Parathyroid adenoma (tissue), 2 donors: ENCODE measurements at regions not wholly inside any gene's neighbourhood (a gene's known extent, or its start where the extent isn't known, plus 50 kb on each side); places are given as distances from the start of the nearest gene placed in this dataset.

ENCODE experiments used
- H2AFZ ChIP-seq: fragments of 300-600 bp; sonication (generic); one replicate; pipeline ENCODE4 v1.7.0; 2017; ENCODE audit warnings: antibody characterized with exemption, mild to moderate bottlenecking
- H3K27ac ChIP-seq: fragments of 300-600 bp; sonication (generic); one replicate; pipeline ENCODE4 v1.7.0; 2017
- H3K27me3 ChIP-seq: fragments of 300-600 bp; sonication (generic); one replicate; pipeline ENCODE4 v1.7.0; 2017; ENCODE audit warnings: low read length; ENCODE audit not compliant: control insufficient read depth, insufficient read depth
- H3K36me3 ChIP-seq: fragments of 300-600 bp; sonication (generic); one replicate; pipeline ENCODE4 v1.7.0; 2017; ENCODE audit warnings: low read length; ENCODE audit not compliant: control insufficient read depth, insufficient read depth
- H3K4me1 ChIP-seq: fragments of 300-600 bp; sonication (generic); one replicate; pipeline ENCODE4 v1.7.0; 2017; ENCODE audit warnings: control low read depth
- H3K4me2 ChIP-seq: fragments of 300-600 bp; sonication (generic); one replicate; pipeline ENCODE4 v1.7.0; 2017; ENCODE audit warnings: low read length
- H3K4me3 ChIP-seq: fragments of 300-600 bp; sonication (generic); one replicate; pipeline ENCODE4 v1.7.0; 2017; ENCODE audit warnings: low read depth, low read length
- H3K79me2 ChIP-seq: fragments of 300-600 bp; sonication (generic); one replicate; pipeline ENCODE4 v1.7.0; 2017; ENCODE audit warnings: control low read depth
- H3K9ac ChIP-seq: fragments of 300-600 bp; sonication (generic); one replicate; pipeline ENCODE4 v1.7.0; 2017; ENCODE audit warnings: mild to moderate bottlenecking
- H3K9me3 ChIP-seq: fragments of 300-600 bp; sonication (generic); one replicate; pipeline ENCODE4 v1.7.0; 2017; ENCODE audit warnings: low read length; ENCODE audit not compliant: control insufficient read depth
- TF ChIP-seq, protein P1 (sequence below): fragments of 300-600 bp; sonication (generic); IDR thresholded peaks from one replicate; pipeline ENCODE4 v1.7.0; 2017; ENCODE audit warnings: antibody characterized with exemption, mild to moderate bottlenecking
- donor health status: primary hyperparathyroidism.

DNA sequence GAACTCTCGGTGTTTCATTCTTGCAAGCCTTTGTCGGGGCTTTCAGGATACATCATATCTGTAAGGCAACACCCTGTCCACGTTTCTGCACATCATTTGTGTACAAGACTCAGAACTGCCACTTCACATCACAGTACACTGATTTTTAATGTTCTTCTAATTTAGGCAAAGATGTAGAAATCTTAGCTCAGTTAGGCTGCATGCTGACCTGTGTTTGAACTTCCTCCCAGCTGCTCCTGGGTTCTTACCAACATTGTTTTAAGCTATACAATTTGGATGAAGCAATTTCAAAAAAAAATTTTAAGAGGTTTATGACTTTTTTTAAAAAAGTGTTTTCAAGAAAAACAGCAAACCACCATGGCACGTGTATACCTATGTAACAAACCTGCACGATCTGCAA lies 1047.9 kb upstream of the SLC10A2 start:
- H3K4me3 ChIP-seq, result no peak overlapping the region
- H3K4me2 ChIP-seq, result no peak overlapping the region
- H3K27me3 ChIP-seq, result no peaks in the 10 kb centered on the region
- no peaks in the 10 kb centered on the region for H3K79me2 ChIP-seq
- H3K4me1 ChIP-seq, result no peaks in the 10 kb centered on the region
- H3K9me3 ChIP-seq, result no peaks in the 10 kb centered on the region
- no peak overlapping the region for H2AFZ ChIP-seq
- TF ChIP-seq, protein P1, sequence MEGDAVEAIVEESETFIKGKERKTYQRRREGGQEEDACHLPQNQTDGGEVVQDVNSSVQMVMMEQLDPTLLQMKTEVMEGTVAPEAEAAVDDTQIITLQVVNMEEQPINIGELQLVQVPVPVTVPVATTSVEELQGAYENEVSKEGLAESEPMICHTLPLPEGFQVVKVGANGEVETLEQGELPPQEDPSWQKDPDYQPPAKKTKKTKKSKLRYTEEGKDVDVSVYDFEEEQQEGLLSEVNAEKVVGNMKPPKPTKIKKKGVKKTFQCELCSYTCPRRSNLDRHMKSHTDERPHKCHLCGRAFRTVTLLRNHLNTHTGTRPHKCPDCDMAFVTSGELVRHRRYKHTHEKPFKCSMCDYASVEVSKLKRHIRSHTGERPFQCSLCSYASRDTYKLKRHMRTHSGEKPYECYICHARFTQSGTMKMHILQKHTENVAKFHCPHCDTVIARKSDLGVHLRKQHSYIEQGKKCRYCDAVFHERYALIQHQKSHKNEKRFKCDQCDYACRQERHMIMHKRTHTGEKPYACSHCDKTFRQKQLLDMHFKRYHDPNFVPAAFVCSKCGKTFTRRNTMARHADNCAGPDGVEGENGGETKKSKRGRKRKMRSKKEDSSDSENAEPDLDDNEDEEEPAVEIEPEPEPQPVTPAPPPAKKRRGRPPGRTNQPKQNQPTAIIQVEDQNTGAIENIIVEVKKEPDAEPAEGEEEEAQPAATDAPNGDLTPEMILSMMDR, result no peak
- no peak overlapping the region for H3K27ac ChIP-seq
- no peak overlapping the region for H3K9ac ChIP-seq
- H3K36me3 ChIP-seq, result no peaks in the 10 kb centered on the region

DNA sequence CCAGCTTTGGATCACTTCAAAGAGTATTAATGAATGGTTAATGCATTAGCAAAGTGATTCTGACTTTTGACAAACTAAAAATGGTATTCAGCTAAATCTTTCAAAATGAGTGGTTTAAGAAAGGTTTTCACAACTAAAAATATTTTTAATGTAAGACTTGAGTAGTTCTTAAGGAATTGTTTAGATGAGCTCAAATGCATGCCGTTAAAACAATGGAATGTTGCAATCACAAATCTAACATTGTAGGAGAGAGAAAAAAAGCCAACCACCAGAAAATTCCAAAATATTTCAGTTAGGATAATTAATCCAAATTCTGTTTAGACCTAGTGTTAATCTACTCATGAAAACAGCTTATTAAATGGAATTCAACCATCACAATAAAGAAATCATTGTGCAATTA lies 1044.8 kb upstream of the SLC10A2 start:
- Histone ChIP-seq H3K4me2 (no peak overlapping the region), H3K27ac (no peak overlapping the region), H3K79me2 (no peaks in the 10 kb centered on the region), H3K27me3 (no peaks in the 10 kb centered on the region), H2AFZ (no peak overlapping the region), H3K36me3 (no peaks in the 10 kb centered on the region), H3K4me3 (no peak overlapping the region), H3K9me3 (no peaks in the 10 kb centered on the region), H3K9ac (no peak overlapping the region), H3K4me1 (no peaks in the 10 kb centered on the region)
- TF ChIP-seq, protein P1, result no peak

DNA sequence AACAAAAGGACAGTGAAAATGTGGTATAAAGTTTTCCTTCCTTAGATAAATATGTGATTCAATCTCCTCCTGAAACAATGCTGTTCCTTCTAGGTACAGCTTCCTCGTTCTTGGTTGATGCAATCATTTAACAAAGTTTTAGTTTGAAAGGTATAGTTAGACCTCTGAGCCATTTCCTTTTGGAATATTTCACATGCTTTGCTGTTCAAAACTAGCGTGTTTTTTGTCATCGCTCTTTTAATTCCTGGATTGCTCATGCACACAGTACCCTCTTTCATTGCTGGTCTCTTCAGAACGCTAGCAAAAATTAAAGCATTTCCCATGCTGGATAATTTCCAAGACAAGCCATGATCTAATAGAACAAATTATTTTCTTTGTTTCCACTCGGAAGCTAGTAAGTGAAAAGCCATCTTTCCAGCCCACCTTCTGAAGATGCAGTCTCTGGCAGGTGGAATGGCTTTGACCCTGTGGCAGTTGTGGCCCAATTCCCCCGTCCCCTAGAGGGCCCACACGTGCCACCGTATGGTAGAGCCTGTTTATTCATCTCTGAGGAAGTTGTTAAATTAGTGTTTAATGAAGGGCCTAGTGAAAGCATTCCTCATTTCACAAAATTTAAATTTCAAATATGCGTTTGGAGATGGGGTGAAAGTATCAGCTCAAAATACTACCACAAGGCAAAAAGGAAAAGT lies 1040.6 kb upstream of the SLC10A2 start:
- no peaks in the 10 kb centered on the region for H3K4me1 ChIP-seq
- no peak overlapping the region for H2AFZ ChIP-seq
- no peaks in the 10 kb centered on the region for H3K27me3 ChIP-seq
- TF ChIP-seq, protein P1, result no peak
- H3K9me3 ChIP-seq, result no peaks in the 10 kb centered on the region
- H3K79me2 ChIP-seq, result no peaks in the 10 kb centered on the region
- H3K9ac ChIP-seq, result no peak overlapping the region
- no peaks in the 10 kb centered on the region for H3K36me3 ChIP-seq
- H3K27ac ChIP-seq, result no peak overlapping the region
- no peak overlapping the region for H3K4me2 ChIP-seq
- H3K4me3 ChIP-seq, result no peak overlapping the region

DNA sequence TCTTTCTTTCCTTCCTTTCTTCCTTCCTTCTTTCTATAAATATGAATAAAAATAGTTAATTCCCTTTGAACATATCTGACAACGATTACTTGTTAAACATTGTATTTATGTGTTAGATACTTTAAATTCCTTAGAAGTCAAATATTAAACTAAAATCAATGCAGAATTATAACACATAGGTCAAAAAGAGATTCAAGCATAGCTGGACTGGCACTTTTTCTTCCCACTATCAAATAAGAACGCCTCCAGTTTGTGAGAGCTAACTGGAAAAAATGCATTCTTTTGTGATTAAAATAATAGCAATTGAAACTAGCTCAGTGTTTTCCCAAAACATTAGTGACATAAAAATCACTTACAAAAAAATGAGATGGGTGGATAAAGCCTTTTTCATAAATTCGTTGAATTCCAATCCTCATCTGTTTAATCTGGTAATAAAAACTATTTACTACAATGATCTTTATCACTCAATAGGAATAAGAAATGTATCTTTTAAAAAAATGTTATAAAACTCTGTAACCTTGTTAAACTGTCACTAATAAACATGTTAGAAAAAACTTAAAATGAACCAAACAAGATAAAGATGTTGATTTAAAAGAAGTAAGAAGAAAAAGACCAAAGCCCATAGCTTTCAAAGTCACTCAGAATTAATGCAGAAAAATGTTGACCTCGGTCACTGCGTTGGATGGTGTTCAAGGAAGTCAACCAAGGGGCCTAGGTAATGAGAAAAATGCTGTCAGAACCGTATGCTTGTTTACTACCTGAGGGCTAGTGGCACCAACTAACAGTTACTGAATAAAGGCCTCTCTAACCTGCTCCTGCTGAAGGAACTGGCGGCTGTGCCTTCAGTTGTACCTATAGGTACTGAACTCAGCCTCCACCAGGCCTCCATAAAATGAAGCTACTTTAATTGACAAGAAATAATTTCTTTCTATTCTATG lies 1039.5 kb upstream of the SLC10A2 start:
- H3K27me3 ChIP-seq, result no peaks in the 10 kb centered on the region
- H3K36me3 ChIP-seq, result no peaks in the 10 kb centered on the region
- no peak overlapping the region for H3K27ac ChIP-seq
- H3K79me2 ChIP-seq, result no peaks in the 10 kb centered on the region
- no peaks in the 10 kb centered on the region for H3K4me1 ChIP-seq
- H3K4me3 ChIP-seq, result no peak overlapping the region
- H3K9me3 ChIP-seq, result no peaks in the 10 kb centered on the region
- no peak overlapping the region for H3K4me2 ChIP-seq
- TF ChIP-seq, protein P1, result no peak
- no peak overlapping the region for H2AFZ ChIP-seq
- no peak overlapping the region for H3K9ac ChIP-seq
